ENCODE measurements at regions not wholly inside any gene's neighbourhood (a gene's known extent, or its start where the extent isn't known, plus 50 kb on each side); places are given as distances from the start of the nearest gene placed in this dataset.

DNA sequence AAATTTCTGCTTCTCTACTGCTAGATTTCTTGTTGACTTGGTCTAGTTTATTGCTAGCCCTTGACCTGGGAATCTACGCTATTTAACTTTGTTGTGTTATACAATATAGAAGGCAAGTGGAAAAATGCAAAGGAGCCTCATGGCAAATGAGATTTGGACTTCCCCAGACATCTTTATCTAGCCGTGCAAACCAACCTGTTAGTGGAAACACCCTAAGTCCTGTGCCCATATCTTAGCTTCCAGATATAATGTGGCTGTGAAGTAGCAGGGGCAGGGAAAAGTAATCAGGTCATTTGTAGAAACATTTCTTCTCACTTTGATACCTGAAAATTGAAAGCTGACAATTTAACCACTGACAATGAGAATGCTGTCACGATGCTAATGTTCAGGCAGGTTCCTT lies 90.7 kb upstream of the ATP2B1 start:
- TF ChIP-seq POLR2A (IDR thresholded peaks at IDR 0.05; ENCODE audit: low read depth, low read length) (no peak), TAF1 (IDR thresholded peaks at IDR 0.05; ENCODE audit: borderline replicate concordance, low read depth, low read length) (no peak), POLR2AphosphoS5 (IDR thresholded peaks at IDR 0.05; ENCODE audit: low read depth, low read length) (no peak)
